ENCODE measurements at regions not wholly inside any gene's neighbourhood (a gene's known extent, or its start where the extent isn't known, plus 50 kb on each side); places are given as distances from the start of the nearest gene placed in this dataset.

- TF ChIP-seq CTCF (IDR thresholded peaks at IDR 0.05; ENCODE audit: low read depth, low read length) (no peak), MAX (IDR thresholded peaks at IDR 0.05; ENCODE audit: low read depth, low read length) (no peak), POLR2A (IDR thresholded peaks at IDR 0.05; ENCODE audit: extremely low read depth, insufficient read length) (no peak), MYC (IDR thresholded peaks at IDR 0.05; ENCODE audit: low read depth, low read length) (no peak)
Measured at GRCh38 chr2:100218552-100218951, 76.2 kb upstream of the AFF3 start.

Data from NB4 (cell line).